ENCODE measurements at regions not wholly inside any gene's neighbourhood (a gene's known extent, or its start where the extent isn't known, plus 50 kb on each side); places are given as distances from the start of the nearest gene placed in this dataset.

GRCh38 chr3:177499779-177500423 is 302.6 kb upstream of the TBL1XR1 start:
- Histone ChIP-seq H3K36me3 (ENCODE audit: insufficient read depth, low read length) (no peaks in the 10 kb centered on the region), H3K9me2 (replicated peaks; ENCODE audit: low read depth, low read length) (no peaks in the 10 kb centered on the region), H3K79me2 (ENCODE audit: insufficient read depth, low read length) (no peaks in the 10 kb centered on the region), H3K9me3 (ENCODE audit: insufficient read depth, low read depth, low read length) (no peaks in the 10 kb centered on the region), H3K4me2 (ENCODE audit: low read depth, low read length, poor library complexity, severe bottlenecking) (no peak overlapping the region), H3K27me3 (ENCODE audit: insufficient read depth, low read length, poor library complexity, severe bottlenecking) (no peaks in the 10 kb centered on the region), H3K9ac (ENCODE audit: low read depth, low read length, poor library complexity, severe bottlenecking) (no peak overlapping the region), H3F3A (ENCODE audit: low read depth) (no peaks in the 10 kb centered on the region), H3K4me3 (ENCODE audit: low read length, poor library complexity, severe bottlenecking) (no peak overlapping the region), H2AFZ (ENCODE audit: low read length) (no peak overlapping the region), H3K4me1 (ENCODE audit: insufficient read depth, low read length, poor library complexity, severe bottlenecking) (peaks cover 5% of the 10 kb centered on the region), H4K20me1 (ENCODE audit: insufficient read depth, low read length, poor library complexity, severe bottlenecking) (no peaks in the 10 kb centered on the region)
- no peak for TF ChIP-seq EZH2phosphoT487 (IDR thresholded peaks at IDR 0.05; ENCODE audit: borderline replicate concordance)
- TF ChIP-seq CTCF (conservative IDR thresholded peaks at IDR 0.05; ENCODE audit: low read length) = no peak

GRCh38 chr3:177510693-177511216 is 313.5 kb upstream of the TBL1XR1 start:
- Histone ChIP-seq H3K36me3 (ENCODE audit: insufficient read depth, low read length) (no peaks in the 10 kb centered on the region), H3K27me3 (ENCODE audit: insufficient read depth, low read length, poor library complexity, severe bottlenecking) (no peaks in the 10 kb centered on the region), H3K9me2 (replicated peaks; ENCODE audit: low read depth, low read length) (no peaks in the 10 kb centered on the region), H3F3A (ENCODE audit: low read depth) (no peaks in the 10 kb centered on the region), H4K20me1 (ENCODE audit: insufficient read depth, low read length, poor library complexity, severe bottlenecking) (no peaks in the 10 kb centered on the region), H3K79me2 (ENCODE audit: insufficient read depth, low read length) (no peaks in the 10 kb centered on the region), H3K4me2 (ENCODE audit: low read depth, low read length, poor library complexity, severe bottlenecking) (no peak overlapping the region), H3K9ac (ENCODE audit: low read depth, low read length, poor library complexity, severe bottlenecking) (no peak overlapping the region), H2AFZ (ENCODE audit: low read length) (no peak overlapping the region), H3K4me3 (ENCODE audit: low read length, poor library complexity, severe bottlenecking) (no peak overlapping the region), H3K9me3 (ENCODE audit: insufficient read depth, low read depth, low read length) (no peaks in the 10 kb centered on the region), H3K4me1 (ENCODE audit: insufficient read depth, low read length, poor library complexity, severe bottlenecking) (peaks cover 16% of the 10 kb centered on the region)
- TF ChIP-seq CTCF (conservative IDR thresholded peaks at IDR 0.05; ENCODE audit: low read length) (no peak), EZH2phosphoT487 (IDR thresholded peaks at IDR 0.05; ENCODE audit: borderline replicate concordance) (no peak)

GRCh38 chr3:177512945-177513814 is 315.9 kb upstream of the TBL1XR1 start:
- H3K9me2 ChIP-seq (replicated peaks; ENCODE audit: low read depth, low read length) = no peaks in the 10 kb centered on the region
- peak overlapping the region; percentile 13; the same call in 1 of the 2 replicates for H2AFZ ChIP-seq (ENCODE audit: low read length)
- no peak overlapping the region for H3K4me3 ChIP-seq (ENCODE audit: low read length, poor library complexity, severe bottlenecking)
- TF ChIP-seq EZH2phosphoT487 (IDR thresholded peaks at IDR 0.05; ENCODE audit: borderline replicate concordance) (no peak), CTCF (conservative IDR thresholded peaks at IDR 0.05; ENCODE audit: low read length) (no peak)
- H3K4me1 ChIP-seq (ENCODE audit: insufficient read depth, low read length, poor library complexity, severe bottlenecking) = peaks cover 11% of the 10 kb centered on the region
- no peaks in the 10 kb centered on the region for H3F3A ChIP-seq (ENCODE audit: low read depth)
- no peaks in the 10 kb centered on the region for H3K79me2 ChIP-seq (ENCODE audit: insufficient read depth, low read length)
- no peaks in the 10 kb centered on the region for H3K9me3 ChIP-seq (ENCODE audit: insufficient read depth, low read depth, low read length)
- H3K9ac ChIP-seq (ENCODE audit: low read depth, low read length, poor library complexity, severe bottlenecking) = no peak overlapping the region
- H3K4me2 ChIP-seq (ENCODE audit: low read depth, low read length, poor library complexity, severe bottlenecking) = no peak overlapping the region
- H3K36me3 ChIP-seq (ENCODE audit: insufficient read depth, low read length) = no peaks in the 10 kb centered on the region
- no peaks in the 10 kb centered on the region for H3K27me3 ChIP-seq (ENCODE audit: insufficient read depth, low read length, poor library complexity, severe bottlenecking)
- no peaks in the 10 kb centered on the region for H4K20me1 ChIP-seq (ENCODE audit: insufficient read depth, low read length, poor library complexity, severe bottlenecking)

Data from Loucy (cell line).